Islet precursor cell (in vitro differentiated cells): ENCODE measurements at regions not wholly inside any gene's neighbourhood (a gene's known extent, or its start where the extent isn't known, plus 50 kb on each side); places are given as distances from the start of the nearest gene placed in this dataset.
A peak's percentile ranks its signal among the peaks of the same experiment; 100 is the strongest.

Experiments used
- DNase-seq: peaks from one replicate; pipeline ENCODE4 v3.0.0-alpha.2; 2018

DNA sequence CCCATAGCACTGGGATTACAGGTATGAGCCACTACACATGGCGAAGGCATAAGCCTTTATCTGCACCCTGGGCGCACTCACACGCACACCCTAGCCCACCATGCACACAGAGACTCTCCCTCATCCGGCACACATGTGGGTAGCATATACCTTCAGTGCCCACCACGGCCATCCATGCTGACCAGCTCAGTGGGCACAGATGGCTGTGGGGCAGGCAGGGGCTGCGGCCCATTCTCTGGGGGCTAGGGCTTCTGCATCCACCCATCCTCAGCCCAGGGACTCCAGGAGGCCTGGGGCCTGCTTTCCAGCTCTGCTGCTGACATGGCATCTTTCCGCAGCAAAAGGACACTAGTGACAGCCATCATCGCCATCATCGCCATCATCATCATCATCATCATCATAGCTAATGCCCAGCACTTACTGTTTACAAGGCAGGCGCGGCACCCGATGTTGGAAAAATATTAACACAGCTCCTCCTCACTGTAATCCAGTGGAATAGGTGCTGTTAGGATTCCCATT is 111.2 kb downstream of the NCOR2 start:
- no peak for DNase-seq

DNA sequence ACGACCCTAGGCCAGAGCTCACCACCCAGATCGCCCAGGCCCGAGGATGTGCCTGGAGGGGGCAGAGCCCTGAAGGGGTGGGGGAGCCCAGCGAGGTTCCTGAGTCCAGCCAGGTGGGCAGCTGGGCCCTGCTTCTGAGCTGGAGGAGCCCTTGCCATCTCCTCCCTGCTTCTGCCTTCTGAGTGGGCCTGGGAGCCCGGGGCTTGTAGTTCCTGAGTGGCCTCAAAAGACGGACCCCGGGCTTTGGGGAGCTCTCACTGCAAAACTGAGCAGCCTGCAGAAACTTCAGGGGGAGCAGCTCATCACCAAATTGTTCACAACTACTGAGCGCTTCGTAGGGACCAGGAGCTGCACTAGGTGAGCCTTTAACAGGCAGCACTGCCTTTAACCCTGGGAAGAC is 112.1 kb downstream of the NCOR2 start:
- no peak for DNase-seq

DNA sequence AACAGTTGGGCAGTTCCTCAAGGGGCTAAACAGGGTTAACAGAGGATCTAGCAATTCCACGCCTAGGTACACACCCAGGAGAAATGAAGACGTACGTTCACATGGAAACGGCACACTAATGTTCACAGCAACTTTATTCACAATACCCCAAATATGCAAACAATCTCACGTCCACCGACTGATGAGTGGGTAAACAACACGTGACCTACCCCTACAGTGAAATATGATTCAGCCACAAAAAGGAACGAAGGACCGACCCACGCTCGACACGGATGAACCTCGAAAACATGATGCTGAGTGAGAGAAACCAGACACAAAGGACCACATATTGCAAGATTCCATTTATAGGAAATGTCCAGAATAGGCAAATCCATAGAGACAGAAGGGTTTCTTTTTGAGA is 112.7 kb downstream of the NCOR2 start:
- no peak for DNase-seq

DNA sequence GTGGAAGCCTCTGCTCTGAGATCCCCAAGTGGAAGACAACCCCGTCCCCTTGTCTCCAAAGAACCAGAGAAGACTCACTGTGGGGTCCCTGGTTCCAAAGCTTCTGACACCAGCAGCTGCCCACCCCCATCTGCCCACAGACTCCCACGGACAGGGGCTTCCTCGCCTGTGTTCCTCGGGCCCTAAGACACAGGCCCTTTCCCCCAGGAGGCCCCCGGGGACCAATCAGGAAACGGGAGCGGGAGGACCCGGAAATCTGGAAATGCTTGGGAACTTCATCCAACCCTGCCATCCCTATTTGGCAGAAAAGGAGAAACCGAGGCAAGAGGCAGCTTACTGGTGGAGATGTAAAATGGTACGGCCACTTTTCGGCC is 113.1 kb downstream of the NCOR2 start:
- DNase-seq, result no peak

DNA sequence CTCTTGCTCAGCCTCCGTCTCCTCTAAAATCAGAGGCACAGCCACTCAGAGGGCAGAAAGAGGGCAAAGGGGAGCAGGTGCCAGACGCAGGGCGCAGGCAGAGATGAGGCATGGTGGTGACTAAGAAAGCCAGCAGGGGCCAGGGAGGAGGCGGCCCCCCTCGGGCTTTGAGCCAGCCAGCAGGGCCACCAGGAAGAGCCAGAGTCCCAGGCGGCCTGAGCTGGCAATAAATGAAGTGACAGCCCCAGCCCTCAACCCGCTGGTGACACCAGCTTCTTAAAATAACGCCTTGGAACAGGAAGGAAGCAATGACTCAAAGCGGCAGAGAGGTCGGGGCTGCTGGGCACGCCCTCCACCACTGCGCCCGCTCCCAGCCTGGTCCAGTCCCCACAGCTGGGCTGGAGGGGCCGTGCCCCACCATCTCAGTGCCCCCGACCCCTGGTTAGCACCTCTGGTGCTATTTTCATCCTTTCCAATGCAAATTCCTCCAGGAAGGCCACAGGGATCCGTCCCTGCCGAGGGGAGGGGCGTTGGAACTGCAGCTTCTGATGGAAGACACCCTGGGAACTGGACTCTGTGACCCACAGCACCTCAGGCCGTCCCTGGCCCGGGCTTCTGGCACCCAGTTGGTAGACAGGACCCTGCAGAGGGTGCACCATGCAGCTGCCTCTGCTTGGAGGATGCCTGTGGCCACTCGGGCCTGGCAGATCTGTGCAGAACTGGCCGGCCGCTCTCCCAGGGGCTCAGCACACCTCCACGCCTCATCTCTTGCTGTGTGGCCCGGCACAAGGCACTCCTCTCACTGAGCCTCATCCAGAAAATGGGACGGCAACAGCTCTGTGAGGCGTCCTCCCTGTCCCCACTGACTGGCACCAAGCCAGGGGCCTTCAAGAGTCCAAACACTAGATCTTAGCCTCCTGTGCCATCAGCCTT is 113.7 kb downstream of the NCOR2 start:
- DNase-seq, result peak; percentile 80

DNA sequence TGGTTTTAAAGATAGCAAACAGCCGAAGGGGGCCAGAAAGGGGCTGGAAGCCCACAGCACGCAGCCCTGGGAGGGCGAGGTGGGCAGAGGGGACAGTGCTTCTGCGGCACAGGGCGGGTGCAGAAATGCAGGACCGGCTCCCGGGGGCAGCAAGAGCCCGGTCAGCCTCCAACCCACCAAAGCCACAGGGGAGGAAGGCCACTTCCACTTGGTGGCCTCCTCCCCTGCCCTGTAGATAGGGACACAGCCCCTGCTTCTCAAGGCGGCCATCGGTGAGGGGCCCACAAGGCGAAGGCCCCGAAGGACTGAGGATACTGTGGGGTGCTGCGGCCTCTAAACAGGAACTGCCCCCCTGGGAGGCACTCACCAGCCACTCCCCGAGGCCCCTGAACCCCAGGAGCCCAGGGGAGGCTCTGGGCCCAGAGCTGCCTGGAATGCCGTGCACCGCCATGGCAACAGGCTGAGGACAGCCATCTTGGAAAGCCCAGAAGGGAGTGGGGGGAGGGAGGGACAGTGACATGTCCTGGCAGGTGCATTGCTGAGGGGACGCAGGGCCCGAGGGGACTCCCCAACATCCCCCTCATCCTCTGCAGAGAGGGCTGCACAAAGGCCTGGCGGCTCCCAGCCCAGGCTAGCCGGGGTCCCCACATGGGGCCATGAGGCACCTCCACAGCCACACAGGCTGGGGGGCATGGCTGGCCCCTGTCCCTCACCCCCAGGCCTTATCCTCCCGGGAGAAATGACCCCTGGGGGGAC is 114.7 kb downstream of the NCOR2 start:
- DNase-seq, result no peak

DNA sequence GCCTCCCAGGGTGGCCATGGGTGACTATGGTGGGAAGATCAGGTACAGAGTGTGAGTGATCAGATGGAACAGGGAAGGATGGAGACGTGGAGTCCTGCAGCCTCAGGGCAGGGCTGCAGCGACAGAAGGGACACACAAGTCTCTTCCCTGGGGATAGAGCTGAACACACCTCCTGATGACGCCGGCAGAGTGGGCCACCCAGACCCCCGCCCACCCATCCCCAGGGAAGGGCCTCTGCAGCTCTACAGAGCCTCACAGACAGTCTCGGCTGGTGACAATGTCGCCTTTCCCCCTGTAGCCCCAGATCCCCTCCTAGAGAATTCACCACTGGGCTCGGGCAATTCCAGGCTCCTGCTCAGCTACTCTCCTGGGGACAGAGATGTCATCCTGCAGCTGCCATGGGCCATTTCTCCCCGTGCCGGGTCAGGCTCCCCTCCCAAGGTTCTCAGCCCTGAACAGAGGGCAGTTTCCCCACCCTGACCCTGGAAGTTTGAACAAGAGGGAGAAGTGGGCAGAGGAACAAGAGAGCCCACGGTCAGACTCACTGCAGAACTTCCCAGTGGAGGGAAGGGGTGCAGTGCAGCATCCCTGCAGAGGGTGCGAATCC is 115.7 kb downstream of the NCOR2 start:
- no peak for DNase-seq

DNA sequence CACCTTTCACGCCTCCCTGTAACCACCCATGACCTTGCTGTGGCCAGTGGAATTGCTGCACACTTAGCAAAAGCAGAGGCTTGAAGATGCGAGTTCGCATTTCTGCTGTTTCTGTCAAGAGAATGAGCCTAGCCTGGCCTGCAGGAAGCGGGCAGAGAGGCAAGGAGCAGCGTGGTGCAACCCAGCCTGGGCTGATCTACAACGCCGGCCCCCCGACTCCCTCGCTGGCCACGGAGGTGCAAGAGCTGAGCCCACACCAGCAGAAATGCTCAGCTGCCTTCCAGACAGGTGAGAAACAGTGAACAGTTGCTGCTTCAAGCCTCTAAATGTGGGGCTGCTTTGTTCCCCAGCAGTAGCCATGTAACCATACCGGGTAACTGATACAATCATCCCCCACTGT is 116.4 kb downstream of the NCOR2 start:
- DNase-seq, result no peak

DNA sequence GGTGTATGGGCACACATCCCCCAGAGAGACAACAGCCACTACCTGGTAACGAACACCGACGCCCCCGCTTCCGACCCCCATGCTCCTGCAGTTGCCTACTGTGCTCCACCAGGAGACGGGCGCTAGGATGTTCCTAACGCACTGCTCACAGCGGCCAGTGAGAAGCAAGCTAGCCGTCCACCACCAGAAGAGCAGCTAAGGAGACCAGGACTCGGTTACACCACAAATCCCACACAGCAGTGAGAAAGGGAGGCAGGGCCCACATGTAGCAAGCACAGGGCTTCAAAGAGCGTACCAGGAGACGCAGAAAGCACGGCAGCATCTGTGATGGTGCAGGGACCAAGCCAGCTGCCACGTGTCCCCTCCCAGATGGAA is 117.0 kb downstream of the NCOR2 start:
- no peak for DNase-seq

DNA sequence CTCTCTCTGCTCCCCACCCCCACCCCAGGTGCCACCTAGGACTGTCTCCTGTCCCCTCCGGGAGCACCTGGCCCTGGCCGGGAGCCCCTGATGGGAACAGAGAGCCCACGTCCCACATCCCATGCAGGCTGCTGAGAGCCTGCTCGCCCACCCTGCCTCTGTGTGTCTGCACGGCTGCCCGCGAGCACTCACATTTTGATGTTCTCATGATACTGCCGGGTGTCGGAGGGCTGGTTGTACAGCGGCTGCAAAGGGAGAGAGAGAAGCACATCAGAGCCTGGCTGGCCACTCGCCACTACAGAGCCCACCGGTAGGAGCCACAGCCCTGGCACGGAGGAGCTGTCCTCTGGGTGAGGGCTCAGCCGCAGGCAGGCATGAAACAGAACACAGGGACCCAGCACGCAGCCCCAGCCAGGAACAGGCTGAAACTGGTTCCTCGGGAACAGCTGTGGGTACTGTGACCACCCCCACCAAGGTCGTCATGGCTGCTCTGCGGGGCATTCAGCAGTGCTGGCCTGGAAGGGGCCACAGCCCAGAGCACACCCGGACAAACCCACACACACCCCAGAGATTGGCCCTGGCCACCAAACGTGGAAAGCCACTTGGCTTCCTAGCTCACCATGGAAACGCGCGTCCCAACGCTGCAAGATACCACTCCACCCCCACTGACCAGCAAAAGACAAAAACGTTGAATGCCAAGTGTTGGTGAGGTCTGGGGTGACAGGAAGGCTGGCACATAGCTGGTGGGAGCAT is 117.6 kb downstream of the NCOR2 start:
- DNase-seq, result no peak

DNA sequence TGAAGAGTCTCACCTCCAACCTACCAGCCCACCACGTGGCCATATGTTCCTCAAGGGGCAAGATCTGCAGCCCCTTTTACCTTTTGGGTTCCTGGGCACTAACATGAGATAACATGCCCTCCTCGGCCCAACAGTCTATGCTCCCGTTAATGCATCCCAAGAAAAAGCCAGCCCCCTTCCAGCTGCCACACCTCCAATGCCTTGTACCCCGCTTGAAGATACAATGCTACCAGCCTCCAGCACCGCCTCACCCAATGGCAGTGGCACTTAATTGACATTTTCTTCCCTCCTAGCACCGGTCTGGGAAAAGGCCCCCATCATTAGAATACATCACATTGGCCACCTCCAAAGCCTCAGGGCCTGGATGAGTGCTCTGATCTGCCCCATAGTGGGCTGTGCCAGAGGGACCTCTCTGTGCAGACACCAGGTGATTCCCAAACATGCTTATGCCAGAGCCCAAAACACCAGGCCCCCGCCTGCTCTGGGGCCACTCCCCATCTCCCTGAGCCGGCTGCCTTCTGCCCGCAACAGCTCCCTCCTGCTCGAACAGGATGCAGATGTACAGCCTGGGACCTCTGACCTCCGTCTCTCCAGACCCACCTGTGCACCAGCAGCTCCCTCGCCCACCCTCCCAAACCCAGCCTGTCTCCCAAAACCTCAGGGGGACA is 118.3 kb downstream of the NCOR2 start:
- no peak for DNase-seq

DNA sequence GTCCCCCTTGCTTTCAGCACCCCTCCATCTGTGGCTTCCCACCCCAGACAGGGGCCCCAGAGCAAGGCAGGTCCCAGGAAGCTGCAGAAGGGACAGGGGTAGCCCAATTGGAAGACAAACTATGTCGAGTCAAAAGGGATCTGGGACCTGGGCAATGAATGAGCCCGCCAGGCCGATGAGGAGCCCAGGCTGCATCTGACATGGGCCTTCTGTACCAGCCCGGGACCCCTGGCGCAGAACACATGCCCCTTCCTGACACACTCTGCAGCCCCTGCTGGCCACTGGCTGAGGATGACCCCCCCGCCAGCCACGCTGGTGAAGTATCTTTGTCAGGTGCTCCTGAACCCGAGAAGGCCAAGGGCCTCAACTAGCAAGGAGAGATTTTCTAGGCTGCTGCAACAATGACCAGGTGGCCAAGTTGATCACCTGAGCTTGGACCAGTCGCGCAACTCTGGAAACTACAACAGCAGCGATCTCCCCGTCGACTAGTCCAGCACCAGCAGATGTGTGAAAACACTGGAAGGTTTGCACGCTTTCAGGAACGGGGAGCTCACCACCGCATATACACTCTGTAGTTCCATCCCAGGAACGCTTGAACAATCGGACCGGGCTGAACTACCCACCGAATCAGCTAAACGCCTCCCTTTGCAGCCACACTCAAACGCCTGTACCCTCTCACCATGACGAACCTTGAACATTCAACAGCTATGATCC is 119.0 kb downstream of the NCOR2 start:
- DNase-seq, result no peak

DNA sequence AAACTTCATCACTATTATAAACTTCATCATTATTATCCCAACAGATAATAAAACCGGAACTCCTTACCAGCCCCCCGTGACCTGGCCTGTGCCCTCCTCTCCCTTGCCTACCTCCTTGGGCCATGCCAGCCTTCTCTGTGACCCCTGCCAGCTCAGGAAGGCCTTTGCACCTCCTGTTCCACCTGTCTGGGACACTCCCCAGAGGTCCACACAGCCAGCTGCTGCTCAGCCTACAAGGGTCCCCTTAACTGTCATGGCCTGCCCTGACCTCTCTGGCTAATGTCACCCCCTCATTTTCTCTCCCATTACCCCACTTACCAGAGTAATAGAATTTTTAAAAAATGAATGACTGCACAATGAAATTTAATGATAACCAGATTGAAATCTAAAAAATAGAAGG is 121.0 kb downstream of the NCOR2 start:
- DNase-seq, result no peak

DNA sequence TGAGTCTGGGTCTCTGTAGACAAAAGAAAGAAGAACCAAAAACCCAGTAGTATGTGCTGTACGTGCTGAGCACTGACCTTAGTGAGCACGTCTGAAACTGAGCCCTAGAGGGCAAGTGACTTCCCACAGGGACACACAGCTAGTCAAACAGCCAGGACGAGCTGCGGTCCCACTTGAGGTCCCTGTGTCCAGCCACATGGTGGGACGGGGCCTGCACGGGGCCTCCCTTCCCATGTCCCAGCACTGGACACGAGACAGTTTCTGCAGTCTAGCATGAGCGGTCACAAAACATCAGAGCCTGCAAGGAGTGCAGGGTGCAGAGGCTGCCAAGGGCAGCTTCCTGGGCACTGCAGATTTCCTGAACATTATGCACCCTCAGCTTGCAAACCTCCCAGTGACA is 121.6 kb downstream of the NCOR2 start:
- no peak for DNase-seq

DNA sequence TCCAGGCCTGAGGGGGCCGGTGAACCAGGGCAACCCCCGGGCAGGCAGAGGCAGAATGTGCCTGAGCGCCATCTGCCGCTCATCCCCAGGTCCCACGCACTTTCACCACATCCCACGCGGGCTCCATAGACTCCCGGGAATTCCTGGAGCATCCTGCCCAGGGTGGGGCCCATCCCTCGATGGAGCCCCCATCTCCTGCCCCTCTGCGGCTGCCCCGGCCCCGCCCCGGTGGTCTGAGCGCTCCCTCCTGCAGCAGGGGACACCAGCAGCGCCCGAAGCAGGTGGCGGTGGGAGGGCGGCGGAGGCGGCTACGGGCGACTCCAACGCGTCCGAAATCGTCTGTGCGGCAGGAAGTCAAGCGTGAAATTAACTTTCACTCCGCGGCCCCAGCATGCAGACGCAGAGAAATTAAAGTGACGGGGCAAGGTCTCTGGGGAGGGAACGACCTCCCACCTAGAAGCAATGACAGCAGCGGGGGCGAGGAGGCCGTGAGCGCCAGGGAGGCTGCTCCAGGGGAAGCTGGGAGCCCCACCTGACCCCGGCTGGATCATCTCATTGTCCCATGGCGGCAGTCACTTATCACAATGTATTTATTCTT is 122.2 kb downstream of the NCOR2 start:
- no peak for DNase-seq

DNA sequence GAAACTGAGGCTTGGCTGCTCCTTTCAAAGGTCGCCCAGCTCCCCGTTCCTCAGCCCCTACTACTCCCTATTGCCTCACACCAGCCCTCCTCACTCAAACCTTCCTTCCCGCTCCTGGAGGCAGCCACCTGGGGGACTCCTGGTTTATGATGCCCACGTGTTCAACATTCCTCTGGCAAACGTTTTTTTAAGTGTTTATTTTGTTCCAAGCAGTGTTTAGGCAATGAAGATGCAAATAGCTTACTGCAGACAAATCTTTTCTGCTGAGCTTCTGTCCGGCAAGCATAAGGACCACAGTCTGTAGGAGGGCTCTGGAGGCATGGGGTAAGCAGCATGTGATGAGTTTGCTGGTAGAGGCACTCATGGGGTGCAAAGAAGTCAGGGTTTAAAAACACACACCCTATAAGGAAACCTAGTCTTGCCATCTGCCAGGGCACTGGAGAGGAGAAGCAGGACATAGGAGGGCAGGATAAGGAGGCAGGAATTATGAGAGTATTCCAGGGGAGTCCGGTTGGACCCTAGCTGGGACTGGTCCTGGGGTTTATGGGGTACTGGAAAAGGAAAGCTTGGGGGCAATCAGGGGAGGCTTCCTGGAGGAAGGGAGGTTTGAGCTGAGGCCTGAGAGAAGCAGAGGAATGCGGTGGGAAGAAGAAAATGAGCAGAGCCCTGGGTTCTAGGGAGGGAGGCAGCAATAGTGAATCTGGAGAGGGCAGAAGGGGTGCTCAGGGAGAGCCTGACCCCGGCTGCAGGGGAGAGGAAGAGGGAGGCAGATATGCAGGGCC is 123.3 kb downstream of the NCOR2 start:
- DNase-seq, result no peak

DNA sequence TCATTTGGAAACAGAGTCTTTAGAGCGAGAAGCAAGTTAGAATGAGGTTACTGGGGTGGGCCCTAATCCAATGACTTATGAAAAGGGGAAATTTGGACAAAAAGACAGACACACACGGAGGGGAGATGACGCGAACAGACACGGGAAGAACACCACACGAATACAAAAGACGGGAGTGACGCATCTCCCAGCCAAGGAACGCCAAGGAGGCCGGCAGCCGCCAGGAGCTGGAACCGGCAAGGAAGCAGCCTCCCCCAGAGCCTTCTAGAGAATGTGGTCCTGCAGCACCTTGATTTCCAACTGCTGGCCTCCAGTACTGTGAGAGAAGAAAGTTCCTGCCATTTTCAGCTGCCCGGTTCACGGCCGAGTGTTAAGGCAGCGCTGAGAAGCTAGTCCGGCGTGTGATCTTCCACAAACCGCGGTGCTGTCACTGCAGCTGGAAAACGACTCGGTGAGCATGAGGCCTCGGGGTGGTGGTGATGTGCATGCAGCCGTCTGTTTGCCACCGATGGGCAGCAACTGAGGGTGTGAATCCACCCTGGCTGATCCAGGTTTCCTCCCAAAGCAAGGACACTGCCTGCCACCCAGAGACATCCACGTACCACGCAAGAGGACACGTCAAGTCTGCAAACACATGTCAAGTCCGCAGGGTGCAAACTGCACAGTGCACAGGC is 124.5 kb downstream of the NCOR2 start:
- DNase-seq, result no peak

DNA sequence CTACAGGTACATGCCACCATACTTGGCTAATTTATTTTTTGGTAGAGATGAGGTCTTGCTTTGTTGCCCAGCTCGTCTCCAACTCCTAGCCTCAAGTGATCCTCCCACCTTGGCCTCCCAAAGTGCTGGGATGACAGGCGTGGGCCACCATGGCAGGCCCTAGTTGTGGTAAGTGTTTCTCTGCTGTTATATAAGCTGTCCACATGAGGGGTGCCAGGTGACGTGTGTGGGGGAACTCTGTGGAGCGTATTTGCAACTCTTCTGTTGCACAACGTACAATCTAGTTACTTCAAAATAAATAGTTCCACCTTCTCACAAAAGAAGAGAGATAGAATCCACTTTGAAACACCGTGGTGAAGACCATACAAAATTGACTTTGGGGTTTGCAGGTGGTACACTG is 125.1 kb downstream of the NCOR2 start:
- no peak for DNase-seq

DNA sequence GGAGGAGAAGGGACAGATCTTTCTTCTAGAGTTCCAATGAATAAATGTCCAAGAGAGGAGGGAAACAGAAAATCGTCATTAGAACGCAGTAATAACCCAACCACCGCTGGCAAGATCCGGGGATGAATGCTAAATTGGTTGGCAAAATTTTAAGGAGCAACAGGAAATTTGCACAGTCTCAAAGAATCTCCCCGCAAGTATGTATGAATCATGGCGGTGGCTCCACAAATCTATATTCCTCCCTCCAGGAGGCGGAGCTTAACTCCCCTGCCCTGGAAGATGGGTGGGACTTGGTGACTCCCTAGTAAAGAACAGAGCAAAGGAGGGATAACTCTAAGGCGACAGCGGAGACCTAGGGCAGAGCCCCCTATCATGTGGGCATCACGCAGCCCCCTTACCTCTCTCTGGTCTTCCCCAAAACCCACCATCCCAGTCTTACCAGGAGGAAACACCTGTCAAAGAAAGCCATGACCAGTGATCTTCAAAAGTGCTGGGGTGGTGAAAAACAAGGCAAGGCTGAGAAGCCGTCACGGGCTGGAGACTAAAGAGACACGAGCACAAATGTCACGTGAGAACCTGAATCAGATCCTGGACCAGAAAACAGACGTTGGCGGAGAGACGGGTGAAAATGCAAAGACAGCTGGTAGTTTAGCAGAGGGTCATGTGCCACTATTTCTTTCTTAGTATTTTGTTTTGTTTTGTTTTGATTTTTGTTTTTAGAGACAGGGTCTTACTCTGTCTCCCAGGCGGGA is 125.8 kb downstream of the NCOR2 start:
- DNase-seq, result no peak
